Fibroblast of lung (primary cell): ENCODE measurements at regions not wholly inside any gene's neighbourhood (a gene's known extent, or its start where the extent isn't known, plus 50 kb on each side); places are given as distances from the start of the nearest gene placed in this dataset.
"Not testable (repeated sequence)": the region's sequence is repeated elsewhere in the genome, so short reads cannot be mapped to it uniquely, and the experiment has no call there.

Experiments used
- EZH2 ChIP-seq: IDR thresholded peaks from 2 replicates; pipeline ENCODE4 v1.5.1; 2012; ENCODE audit warnings: low read length, control low read depth, mild to moderate bottlenecking; ENCODE audit errors: missing control alignments
- TF ChIP-seq, protein P1 (sequence below), 2 donors: IDR thresholded peaks in 1 of 2; conservative IDR thresholded peaks in 1 of 2; 1 replicate in 1 of 2; 2 replicates in 1 of 2; pipeline ENCODE4 v1.5.1; 2011 to 2012; ENCODE audit warnings: low read length in 2 of 2, control low read depth in 1 of 2, inconsistent platforms in 1 of 2, low read depth in 1 of 2, mild to moderate bottlenecking in 1 of 2

DNA sequence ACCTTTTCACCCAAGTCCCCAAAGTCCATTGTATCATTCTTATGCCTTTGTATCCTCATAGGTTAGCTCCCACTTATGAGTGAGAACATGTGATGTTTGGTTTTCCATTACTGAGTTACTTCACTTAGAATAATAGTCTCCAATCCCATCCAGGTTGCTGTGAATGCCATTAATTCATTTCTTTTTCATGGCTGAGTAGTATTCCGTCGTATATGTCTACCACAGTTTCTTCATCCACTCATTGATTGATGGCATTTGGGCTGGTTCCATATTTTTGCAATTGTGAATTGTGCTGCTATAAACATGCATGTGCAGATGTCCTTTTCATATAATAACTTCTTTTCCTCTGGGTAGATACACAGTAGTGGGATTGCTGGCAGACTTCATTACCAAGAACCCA, 451.9 kb upstream of the KLF6 start:
- not testable (repeated sequence) for TF ChIP-seq EZH2
- TF ChIP-seq, protein P1, sequence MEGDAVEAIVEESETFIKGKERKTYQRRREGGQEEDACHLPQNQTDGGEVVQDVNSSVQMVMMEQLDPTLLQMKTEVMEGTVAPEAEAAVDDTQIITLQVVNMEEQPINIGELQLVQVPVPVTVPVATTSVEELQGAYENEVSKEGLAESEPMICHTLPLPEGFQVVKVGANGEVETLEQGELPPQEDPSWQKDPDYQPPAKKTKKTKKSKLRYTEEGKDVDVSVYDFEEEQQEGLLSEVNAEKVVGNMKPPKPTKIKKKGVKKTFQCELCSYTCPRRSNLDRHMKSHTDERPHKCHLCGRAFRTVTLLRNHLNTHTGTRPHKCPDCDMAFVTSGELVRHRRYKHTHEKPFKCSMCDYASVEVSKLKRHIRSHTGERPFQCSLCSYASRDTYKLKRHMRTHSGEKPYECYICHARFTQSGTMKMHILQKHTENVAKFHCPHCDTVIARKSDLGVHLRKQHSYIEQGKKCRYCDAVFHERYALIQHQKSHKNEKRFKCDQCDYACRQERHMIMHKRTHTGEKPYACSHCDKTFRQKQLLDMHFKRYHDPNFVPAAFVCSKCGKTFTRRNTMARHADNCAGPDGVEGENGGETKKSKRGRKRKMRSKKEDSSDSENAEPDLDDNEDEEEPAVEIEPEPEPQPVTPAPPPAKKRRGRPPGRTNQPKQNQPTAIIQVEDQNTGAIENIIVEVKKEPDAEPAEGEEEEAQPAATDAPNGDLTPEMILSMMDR (conservative IDR thresholded peaks at IDR 0.05 in 1 of 2, IDR thresholded peaks at IDR 0.05 in 1 of 2; ENCODE audit: low read depth in 1 of 2, low read length in 2 of 2) = not testable (repeated sequence)
